ENCODE measurements at regions not wholly inside any gene's neighbourhood (a gene's known extent, or its start where the extent isn't known, plus 50 kb on each side); places are given as distances from the start of the nearest gene placed in this dataset.

DNA sequence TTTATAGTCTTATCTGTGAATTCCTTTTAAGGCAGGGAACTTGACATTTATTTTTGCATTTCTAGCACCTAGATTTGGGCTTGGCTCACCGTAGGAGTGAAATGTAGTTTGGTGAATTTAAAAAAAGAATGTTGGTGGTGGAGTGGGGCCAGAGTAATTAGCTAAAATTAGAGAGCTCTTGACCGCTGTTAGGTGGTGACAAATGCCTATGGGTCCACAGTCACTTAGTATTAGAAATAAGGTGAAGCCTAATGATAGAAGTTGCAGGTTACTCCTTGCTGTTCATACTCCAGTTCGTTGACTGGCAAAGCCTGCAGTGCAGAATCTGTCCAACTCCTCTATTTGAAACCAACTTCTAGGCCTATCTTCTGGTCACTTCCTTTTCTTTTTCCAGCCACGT lies 318.8 kb upstream of the NRIP1 start:
- TF ChIP-seq ZNF121 (CRISPR knock-in tag; IDR thresholded peaks at IDR 0.05) (no peak), THYN1 (CRISPR knock-in tag; IDR thresholded peaks at IDR 0.05; ENCODE audit: borderline replicate concordance, low read depth) (no peak), ZNF83 (CRISPR knock-in tag; IDR thresholded peaks at IDR 0.05; ENCODE audit: borderline replicate concordance) (no peak), RAD21 (CRISPR knock-in tag; IDR thresholded peaks at IDR 0.05) (no peak)
- TF ChIP-seq, protein P1, sequence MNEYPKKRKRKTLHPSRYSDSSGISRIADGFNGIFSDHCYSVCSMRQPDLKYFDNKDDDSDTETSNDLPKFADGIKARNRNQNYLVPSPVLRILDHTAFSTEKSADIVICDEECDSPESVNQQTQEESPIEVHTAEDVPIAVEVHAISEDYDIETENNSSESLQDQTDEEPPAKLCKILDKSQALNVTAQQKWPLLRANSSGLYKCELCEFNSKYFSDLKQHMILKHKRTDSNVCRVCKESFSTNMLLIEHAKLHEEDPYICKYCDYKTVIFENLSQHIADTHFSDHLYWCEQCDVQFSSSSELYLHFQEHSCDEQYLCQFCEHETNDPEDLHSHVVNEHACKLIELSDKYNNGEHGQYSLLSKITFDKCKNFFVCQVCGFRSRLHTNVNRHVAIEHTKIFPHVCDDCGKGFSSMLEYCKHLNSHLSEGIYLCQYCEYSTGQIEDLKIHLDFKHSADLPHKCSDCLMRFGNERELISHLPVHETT (CRISPR knock-in tag; conservative IDR thresholded peaks at IDR 0.05), result no peak
- TF ChIP-seq, protein P2, sequence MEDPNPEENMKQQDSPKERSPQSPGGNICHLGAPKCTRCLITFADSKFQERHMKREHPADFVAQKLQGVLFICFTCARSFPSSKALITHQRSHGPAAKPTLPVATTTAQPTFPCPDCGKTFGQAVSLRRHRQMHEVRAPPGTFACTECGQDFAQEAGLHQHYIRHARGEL (CRISPR knock-in tag; IDR thresholded peaks at IDR 0.05), result no peak
